HFF-Myc (cell line): ENCODE measurements at regions not wholly inside any gene's neighbourhood (a gene's known extent, or its start where the extent isn't known, plus 50 kb on each side); places are given as distances from the start of the nearest gene placed in this dataset.
A peak's percentile ranks its signal among the peaks of the same experiment; 100 is the strongest.

ENCODE experiments used
- DNase-seq: peaks from one replicate; pipeline ENCODE4 v3.0.0-alpha.2; 2011; ENCODE audit warnings: low read depth; ENCODE audit errors: extremely low read depth
- H3K4me3 ChIP-seq: replicated peaks from 2 replicates; pipeline ENCODE4 v1.5.1; 2011; ENCODE audit warnings: low read depth, mild to moderate bottlenecking, control low read depth, low read length
- TF ChIP-seq, protein P1 (sequence below): IDR thresholded peaks from 2 replicates; pipeline ENCODE4 v1.5.1; 2012; ENCODE audit warnings: mild to moderate bottlenecking, low read depth, low read length, control low read depth; ENCODE audit errors: missing control alignments

- H3K4me3 ChIP-seq: no peak overlapping the region
- DNase-seq: no peak
These were observed 53.5 kb upstream of the TSHZ3 start for GRCh38 chr19:31402529-31403316.

DNA sequence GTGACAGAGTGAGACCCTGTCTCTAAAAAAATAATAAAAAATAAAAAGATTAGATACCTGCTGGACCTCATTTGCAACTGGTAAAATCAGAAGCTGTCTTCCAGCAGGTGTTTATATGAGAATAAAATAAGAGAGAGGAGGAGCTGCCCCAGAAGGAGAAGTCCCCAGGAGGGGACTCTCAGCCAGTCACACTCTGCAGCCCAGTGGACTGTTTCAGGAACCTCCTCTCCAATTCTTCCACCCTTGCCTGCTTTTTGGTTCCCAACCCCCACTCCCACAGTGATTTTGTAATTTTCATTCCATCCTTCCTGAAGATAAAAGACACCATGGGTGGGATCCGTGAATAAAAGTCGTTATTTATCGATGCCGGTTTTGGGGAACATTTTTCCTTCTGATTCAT is 56.9 kb upstream of the TSHZ3 start:
- no peak overlapping the region for H3K4me3 ChIP-seq
- DNase-seq: no peak
- TF ChIP-seq, protein P1, sequence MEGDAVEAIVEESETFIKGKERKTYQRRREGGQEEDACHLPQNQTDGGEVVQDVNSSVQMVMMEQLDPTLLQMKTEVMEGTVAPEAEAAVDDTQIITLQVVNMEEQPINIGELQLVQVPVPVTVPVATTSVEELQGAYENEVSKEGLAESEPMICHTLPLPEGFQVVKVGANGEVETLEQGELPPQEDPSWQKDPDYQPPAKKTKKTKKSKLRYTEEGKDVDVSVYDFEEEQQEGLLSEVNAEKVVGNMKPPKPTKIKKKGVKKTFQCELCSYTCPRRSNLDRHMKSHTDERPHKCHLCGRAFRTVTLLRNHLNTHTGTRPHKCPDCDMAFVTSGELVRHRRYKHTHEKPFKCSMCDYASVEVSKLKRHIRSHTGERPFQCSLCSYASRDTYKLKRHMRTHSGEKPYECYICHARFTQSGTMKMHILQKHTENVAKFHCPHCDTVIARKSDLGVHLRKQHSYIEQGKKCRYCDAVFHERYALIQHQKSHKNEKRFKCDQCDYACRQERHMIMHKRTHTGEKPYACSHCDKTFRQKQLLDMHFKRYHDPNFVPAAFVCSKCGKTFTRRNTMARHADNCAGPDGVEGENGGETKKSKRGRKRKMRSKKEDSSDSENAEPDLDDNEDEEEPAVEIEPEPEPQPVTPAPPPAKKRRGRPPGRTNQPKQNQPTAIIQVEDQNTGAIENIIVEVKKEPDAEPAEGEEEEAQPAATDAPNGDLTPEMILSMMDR: no peak

More at GRCh38 chr19:31402529-31403316, 53.5 kb upstream of the TSHZ3 start:
- TF ChIP-seq, protein P1: no peak

GRCh38 chr19:31408460-31409124 is 59.4 kb upstream of the TSHZ3 start:
- peak; percentile 17 for DNase-seq
- no peak overlapping the region for H3K4me3 ChIP-seq
- TF ChIP-seq, protein P1: no peak

DNA sequence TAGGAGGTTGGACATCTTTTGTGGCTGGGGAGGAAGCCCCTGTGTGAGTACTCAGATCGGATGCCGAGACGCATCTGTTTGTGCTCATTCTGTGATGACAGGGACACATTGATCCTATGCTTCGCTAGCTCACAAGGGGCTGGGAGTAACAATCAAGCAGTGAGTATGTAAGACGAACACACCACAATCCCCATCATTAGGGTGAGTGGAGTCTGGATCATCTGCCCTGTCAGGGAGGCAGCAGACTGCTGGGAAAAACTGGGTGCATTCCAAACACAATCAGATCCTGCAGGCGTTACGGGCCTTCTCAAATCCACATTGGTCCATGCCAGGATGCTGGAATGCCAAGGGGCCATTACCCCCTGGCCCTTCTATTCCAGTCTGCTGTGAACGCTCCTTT is 64.1 kb upstream of the TSHZ3 start:
- DNase-seq: no peak
- TF ChIP-seq, protein P1: no peak
- no peak overlapping the region for H3K4me3 ChIP-seq

- DNase-seq: no peak
- no peak overlapping the region for H3K4me3 ChIP-seq
- TF ChIP-seq, protein P1: no peak
These were observed 66.1 kb upstream of the TSHZ3 start for GRCh38 chr19:31415322-31415721.

- DNase-seq: no peak
- TF ChIP-seq, protein P1: no peak
- H3K4me3 ChIP-seq: no peak overlapping the region
These were observed 67.3 kb upstream of the TSHZ3 start for GRCh38 chr19:31416548-31416947.
